ENCODE measurements at regions not wholly inside any gene's neighbourhood (a gene's known extent, or its start where the extent isn't known, plus 50 kb on each side); places are given as distances from the start of the nearest gene placed in this dataset.

GRCh38 chr12:13367973-13368372 lies 171.4 kb downstream of the EMP1 start:
- no peak for DNase-seq
- no peak for ATAC-seq
- H3K27ac Mint-ChIP-seq: no peak overlapping the region
- no peaks in the 10 kb centered on the region for H3K36me3 Mint-ChIP-seq (ENCODE audit: low read depth)
- H3K9me3 Mint-ChIP-seq: no peaks in the 10 kb centered on the region
- H3K4me1 Mint-ChIP-seq: no peaks in the 10 kb centered on the region
- peaks cover 9% of the 10 kb centered on the region for H3K27me3 Mint-ChIP-seq
- H3K4me3 Mint-ChIP-seq: no peak overlapping the region

GRCh38 chr12:13365748-13366366 lies 169.3 kb downstream of the EMP1 start:
- no peaks in the 10 kb centered on the region for H3K4me1 Mint-ChIP-seq
- peaks cover 22% of the 10 kb centered on the region for H3K27me3 Mint-ChIP-seq
- H3K9me3 Mint-ChIP-seq: no peaks in the 10 kb centered on the region
- ATAC-seq: no peak
- H3K4me3 Mint-ChIP-seq: no peak overlapping the region
- DNase-seq: no peak
- H3K36me3 Mint-ChIP-seq (ENCODE audit: low read depth): no peaks in the 10 kb centered on the region
- no peak overlapping the region for H3K27ac Mint-ChIP-seq

- H3K4me3 Mint-ChIP-seq: no peak overlapping the region
- H3K27me3 Mint-ChIP-seq: peaks cover 38% of the 10 kb centered on the region
- DNase-seq (peak; percentile 59), ATAC-seq (peak; percentile 82)
- H3K4me1 Mint-ChIP-seq: no peaks in the 10 kb centered on the region
- no peaks in the 10 kb centered on the region for H3K9me3 Mint-ChIP-seq
- no peak overlapping the region for H3K27ac Mint-ChIP-seq
- H3K36me3 Mint-ChIP-seq (ENCODE audit: low read depth): no peaks in the 10 kb centered on the region
Measured at GRCh38 chr12:13362260-13362841, 165.8 kb downstream of the EMP1 start.

GRCh38 chr12:13359636-13360035 lies 163.1 kb downstream of the EMP1 start:
- Mint-ChIP-seq H3K9me3 (no peaks in the 10 kb centered on the region), H3K36me3 (ENCODE audit: low read depth) (no peaks in the 10 kb centered on the region), H3K27me3 (peaks cover 41% of the 10 kb centered on the region), H3K27ac (no peak overlapping the region), H3K4me3 (no peak overlapping the region), H3K4me1 (no peaks in the 10 kb centered on the region)
- no peak for DNase-seq
- ATAC-seq: no peak

GRCh38 chr12:13358391-13358905 lies 161.9 kb downstream of the EMP1 start:
- Mint-ChIP-seq H3K27ac (no peak overlapping the region), H3K27me3 (peaks cover 41% of the 10 kb centered on the region), H3K4me3 (no peak overlapping the region), H3K36me3 (ENCODE audit: low read depth) (no peaks in the 10 kb centered on the region), H3K9me3 (no peaks in the 10 kb centered on the region), H3K4me1 (no peaks in the 10 kb centered on the region)
- DNase-seq (no peak), ATAC-seq (no peak)

GRCh38 chr12:13350946-13351345 lies 154.4 kb downstream of the EMP1 start:
- Mint-ChIP-seq H3K27ac (no peak overlapping the region), H3K36me3 (ENCODE audit: low read depth) (no peaks in the 10 kb centered on the region), H3K4me1 (peaks cover 18% of the 10 kb centered on the region), H3K4me3 (no peak overlapping the region), H3K9me3 (no peaks in the 10 kb centered on the region), H3K27me3 (peaks cover 44% of the 10 kb centered on the region)
- DNase-seq (no peak), ATAC-seq (no peak)

GRCh38 chr12:13350381-13350780 lies 153.9 kb downstream of the EMP1 start:
- Mint-ChIP-seq H3K9me3 (no peaks in the 10 kb centered on the region), H3K27ac (no peak overlapping the region), H3K27me3 (peaks cover 47% of the 10 kb centered on the region), H3K4me1 (peaks cover 18% of the 10 kb centered on the region), H3K36me3 (ENCODE audit: low read depth) (no peaks in the 10 kb centered on the region), H3K4me3 (no peak overlapping the region)
- ATAC-seq (no peak), DNase-seq (no peak)

GRCh38 chr12:13348464-13348863 lies 151.9 kb downstream of the EMP1 start:
- H3K4me3 Mint-ChIP-seq: no peak overlapping the region
- peaks cover 52% of the 10 kb centered on the region for H3K27me3 Mint-ChIP-seq
- H3K9me3 Mint-ChIP-seq: no peaks in the 10 kb centered on the region
- no peaks in the 10 kb centered on the region for H3K36me3 Mint-ChIP-seq (ENCODE audit: low read depth)
- DNase-seq (no peak), ATAC-seq (no peak)
- H3K27ac Mint-ChIP-seq: no peak overlapping the region
- peaks cover 22% of the 10 kb centered on the region for H3K4me1 Mint-ChIP-seq

GRCh38 chr12:13347241-13348043 lies 150.9 kb downstream of the EMP1 start:
- no peak overlapping the region for H3K4me3 Mint-ChIP-seq
- ATAC-seq (peak; percentile 95), DNase-seq (peak; percentile 69)
- no peaks in the 10 kb centered on the region for H3K36me3 Mint-ChIP-seq (ENCODE audit: low read depth)
- H3K4me1 Mint-ChIP-seq: peaks cover 31% of the 10 kb centered on the region
- H3K27me3 Mint-ChIP-seq: peaks cover 48% of the 10 kb centered on the region
- H3K9me3 Mint-ChIP-seq: no peaks in the 10 kb centered on the region
- peak overlapping the region; percentile 63 for H3K27ac Mint-ChIP-seq

GRCh38 chr12:13345722-13346121 lies 149.2 kb downstream of the EMP1 start:
- Mint-ChIP-seq H3K27ac (no peak overlapping the region), H3K4me3 (no peak overlapping the region), H3K4me1 (peaks cover 31% of the 10 kb centered on the region), H3K9me3 (no peaks in the 10 kb centered on the region), H3K27me3 (peaks cover 42% of the 10 kb centered on the region), H3K36me3 (ENCODE audit: low read depth) (no peaks in the 10 kb centered on the region)
- ATAC-seq: no peak
- no peak for DNase-seq

- Mint-ChIP-seq H3K27ac (peak overlapping the region; percentile 59), H3K4me1 (peaks cover 31% of the 10 kb centered on the region), H3K4me3 (no peak overlapping the region), H3K27me3 (peaks cover 30% of the 10 kb centered on the region), H3K36me3 (ENCODE audit: low read depth) (no peaks in the 10 kb centered on the region), H3K9me3 (no peaks in the 10 kb centered on the region)
- DNase-seq (no peak), ATAC-seq (no peak)
Measured at GRCh38 chr12:13343375-13343774, 146.8 kb downstream of the EMP1 start.

GRCh38 chr12:13342971-13343370 lies 146.4 kb downstream of the EMP1 start:
- no peaks in the 10 kb centered on the region for H3K36me3 Mint-ChIP-seq (ENCODE audit: low read depth)
- H3K27ac Mint-ChIP-seq: peak overlapping the region; percentile 59
- H3K27me3 Mint-ChIP-seq: peaks cover 26% of the 10 kb centered on the region
- peaks cover 28% of the 10 kb centered on the region for H3K4me1 Mint-ChIP-seq
- ATAC-seq (peak; percentile 42), DNase-seq (peak; percentile 13)
- H3K4me3 Mint-ChIP-seq: no peak overlapping the region
- H3K9me3 Mint-ChIP-seq: no peaks in the 10 kb centered on the region

GRCh38 chr12:13340149-13340548 lies 143.6 kb downstream of the EMP1 start:
- Mint-ChIP-seq H3K36me3 (ENCODE audit: low read depth) (no peaks in the 10 kb centered on the region), H3K4me3 (no peak overlapping the region), H3K9me3 (no peaks in the 10 kb centered on the region), H3K27me3 (peaks cover 23% of the 10 kb centered on the region), H3K4me1 (peaks cover 13% of the 10 kb centered on the region), H3K27ac (no peak overlapping the region)
- no peak for DNase-seq
- no peak for ATAC-seq

- Mint-ChIP-seq H3K36me3 (ENCODE audit: low read depth) (no peaks in the 10 kb centered on the region), H3K27me3 (peaks cover 18% of the 10 kb centered on the region), H3K9me3 (no peaks in the 10 kb centered on the region), H3K27ac (no peak overlapping the region), H3K4me3 (no peak overlapping the region), H3K4me1 (peaks cover 13% of the 10 kb centered on the region)
- ATAC-seq (no peak), DNase-seq (no peak)
Measured at GRCh38 chr12:13339538-13339937, 143.0 kb downstream of the EMP1 start.

- Mint-ChIP-seq H3K27ac (no peak overlapping the region), H3K9me3 (no peaks in the 10 kb centered on the region), H3K4me1 (peaks cover 13% of the 10 kb centered on the region), H3K4me3 (no peak overlapping the region), H3K27me3 (peaks cover 17% of the 10 kb centered on the region), H3K36me3 (ENCODE audit: low read depth) (no peaks in the 10 kb centered on the region)
- no peak for DNase-seq
- ATAC-seq: no peak
Measured at GRCh38 chr12:13339091-13339490, 142.6 kb downstream of the EMP1 start.

All from activated naive CD8-positive, alpha-beta T cell treated with anti-CD3 and anti-CD28 coated beads, Interleukin-2, amount 50 U/mL, for 24 hours (primary cell).